ENCODE measurements at regions not wholly inside any gene's neighbourhood (a gene's known extent, or its start where the extent isn't known, plus 50 kb on each side); places are given as distances from the start of the nearest gene placed in this dataset.
A peak's percentile ranks its signal among the peaks of the same experiment; 100 is the strongest.

DNA sequence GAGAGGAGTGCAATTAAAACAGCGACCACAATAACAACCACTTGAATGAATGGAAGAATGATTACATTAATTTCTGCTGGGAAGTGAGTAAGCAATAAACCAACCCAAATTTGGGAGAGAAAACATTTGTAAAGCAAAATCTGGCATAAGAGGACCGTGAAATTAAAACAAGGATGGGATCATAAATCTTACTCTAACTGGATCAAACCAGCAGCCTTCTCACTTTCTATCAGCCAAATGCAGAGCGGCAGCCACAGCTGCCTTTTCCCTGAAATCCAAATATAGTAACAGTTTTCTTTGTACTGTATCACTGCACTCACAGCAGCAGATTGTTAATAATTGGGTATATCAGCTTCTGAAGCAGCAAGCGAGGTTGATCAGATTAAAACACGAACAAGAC, 245.2 kb upstream of the REG3G start:
- Histone ChIP-seq H3K4me3 (peak overlapping the region; percentile 17), H3K27ac (no peak overlapping the region)
- TF ChIP-seq, protein P1, sequence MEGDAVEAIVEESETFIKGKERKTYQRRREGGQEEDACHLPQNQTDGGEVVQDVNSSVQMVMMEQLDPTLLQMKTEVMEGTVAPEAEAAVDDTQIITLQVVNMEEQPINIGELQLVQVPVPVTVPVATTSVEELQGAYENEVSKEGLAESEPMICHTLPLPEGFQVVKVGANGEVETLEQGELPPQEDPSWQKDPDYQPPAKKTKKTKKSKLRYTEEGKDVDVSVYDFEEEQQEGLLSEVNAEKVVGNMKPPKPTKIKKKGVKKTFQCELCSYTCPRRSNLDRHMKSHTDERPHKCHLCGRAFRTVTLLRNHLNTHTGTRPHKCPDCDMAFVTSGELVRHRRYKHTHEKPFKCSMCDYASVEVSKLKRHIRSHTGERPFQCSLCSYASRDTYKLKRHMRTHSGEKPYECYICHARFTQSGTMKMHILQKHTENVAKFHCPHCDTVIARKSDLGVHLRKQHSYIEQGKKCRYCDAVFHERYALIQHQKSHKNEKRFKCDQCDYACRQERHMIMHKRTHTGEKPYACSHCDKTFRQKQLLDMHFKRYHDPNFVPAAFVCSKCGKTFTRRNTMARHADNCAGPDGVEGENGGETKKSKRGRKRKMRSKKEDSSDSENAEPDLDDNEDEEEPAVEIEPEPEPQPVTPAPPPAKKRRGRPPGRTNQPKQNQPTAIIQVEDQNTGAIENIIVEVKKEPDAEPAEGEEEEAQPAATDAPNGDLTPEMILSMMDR (IDR thresholded peaks at IDR 0.05), result no peak
- DNase-seq (ENCODE audit: low spot score), result no peak

DNA sequence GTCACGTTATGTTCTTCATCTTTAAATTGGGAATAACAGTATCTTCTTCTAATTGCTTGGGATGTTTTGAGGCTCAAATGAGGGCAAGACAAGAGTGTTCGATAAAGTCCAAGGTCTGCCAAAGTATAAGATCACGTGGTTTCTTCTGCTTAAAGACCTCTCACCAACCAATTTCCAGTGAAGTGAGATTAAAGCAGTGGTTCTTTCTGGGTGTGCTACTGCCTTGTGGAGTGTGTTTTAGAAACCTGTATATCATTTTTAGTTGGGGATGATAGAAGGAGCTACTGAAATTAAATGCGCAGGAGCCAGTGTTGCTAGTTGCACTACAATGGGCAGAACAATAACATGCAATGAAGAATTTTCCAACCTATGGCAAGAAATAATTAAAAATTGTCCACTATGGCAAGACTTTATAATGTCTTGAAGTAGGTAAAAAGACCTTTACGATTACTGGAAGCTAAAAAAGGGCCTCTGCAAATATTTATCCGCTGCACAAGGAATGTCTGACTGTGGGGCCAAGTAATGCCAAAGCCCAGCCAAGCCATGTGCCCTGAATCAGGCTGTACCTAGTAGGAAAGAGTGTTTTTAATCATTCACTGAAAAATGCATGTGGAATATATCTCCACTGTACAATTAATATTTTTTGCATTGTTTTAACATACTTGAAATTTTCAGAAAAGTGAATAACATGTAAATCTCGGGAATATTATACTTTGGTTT, 244.5 kb upstream of the REG3G start:
- no peak overlapping the region for H3K27ac ChIP-seq
- DNase-seq (ENCODE audit: low spot score), result no peak
- TF ChIP-seq, protein P1 (IDR thresholded peaks at IDR 0.05), result no peak
- H3K4me3 ChIP-seq, result no peak overlapping the region

DNA sequence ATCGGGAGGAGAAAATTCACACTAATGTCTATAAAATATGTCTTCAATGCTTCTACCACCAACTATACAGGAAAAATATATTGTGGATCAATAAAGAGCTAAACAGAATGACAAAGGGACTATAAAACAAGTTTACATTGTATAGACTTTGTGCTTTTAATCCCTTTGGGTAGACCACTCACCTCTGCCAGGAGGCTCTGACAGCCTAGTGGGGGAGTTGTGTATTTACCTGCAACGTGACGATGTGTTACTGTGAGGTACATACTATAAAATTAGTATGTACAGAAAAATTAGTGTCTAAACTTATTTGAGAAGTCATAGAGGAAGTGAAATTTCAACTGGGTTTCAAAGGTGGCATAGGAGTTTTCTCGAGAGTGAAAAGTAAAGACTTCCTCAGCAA, 243.3 kb upstream of the REG3G start:
- no peak for DNase-seq (ENCODE audit: low spot score)
- Histone ChIP-seq H3K27ac (no peak overlapping the region), H3K4me3 (no peak overlapping the region)
- TF ChIP-seq, protein P1 (IDR thresholded peaks at IDR 0.05), result no peak

DNA sequence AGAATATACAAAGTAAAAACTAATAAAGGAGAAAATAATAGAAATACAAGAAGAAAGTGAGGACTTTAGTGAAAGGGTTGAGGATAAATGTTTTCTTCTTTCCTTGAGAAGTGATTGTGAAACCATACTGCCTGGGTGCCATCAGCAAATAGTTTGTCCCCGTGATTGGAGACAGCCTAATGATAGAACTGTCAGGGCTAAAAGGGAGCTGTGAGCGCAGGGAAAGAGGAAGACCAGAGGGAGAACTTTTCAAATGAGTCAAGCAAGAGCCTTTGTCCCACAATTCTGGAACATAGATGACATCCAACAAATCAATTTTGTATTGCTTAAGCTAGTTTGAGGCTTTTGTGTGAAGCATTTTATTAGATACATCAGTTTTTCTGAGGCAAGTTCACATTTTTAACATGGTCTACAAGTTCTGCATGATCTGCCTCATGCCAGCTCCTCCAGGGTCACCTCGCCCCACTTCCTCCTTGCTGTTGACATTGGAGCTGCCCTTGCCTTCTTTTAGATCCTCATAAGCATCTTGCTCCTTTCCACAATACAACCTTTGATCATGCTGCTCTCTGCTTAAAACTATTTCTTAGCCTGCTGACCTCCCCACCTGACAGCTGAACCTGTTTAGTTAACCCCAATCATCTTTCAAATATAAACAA, 213.4 kb upstream of the REG3G start:
- DNase-seq (ENCODE audit: low spot score), result no peak
- TF ChIP-seq, protein P1 (IDR thresholded peaks at IDR 0.05), result no peak
- H3K27ac ChIP-seq, result no peak overlapping the region
- no peak overlapping the region for H3K4me3 ChIP-seq

DNA sequence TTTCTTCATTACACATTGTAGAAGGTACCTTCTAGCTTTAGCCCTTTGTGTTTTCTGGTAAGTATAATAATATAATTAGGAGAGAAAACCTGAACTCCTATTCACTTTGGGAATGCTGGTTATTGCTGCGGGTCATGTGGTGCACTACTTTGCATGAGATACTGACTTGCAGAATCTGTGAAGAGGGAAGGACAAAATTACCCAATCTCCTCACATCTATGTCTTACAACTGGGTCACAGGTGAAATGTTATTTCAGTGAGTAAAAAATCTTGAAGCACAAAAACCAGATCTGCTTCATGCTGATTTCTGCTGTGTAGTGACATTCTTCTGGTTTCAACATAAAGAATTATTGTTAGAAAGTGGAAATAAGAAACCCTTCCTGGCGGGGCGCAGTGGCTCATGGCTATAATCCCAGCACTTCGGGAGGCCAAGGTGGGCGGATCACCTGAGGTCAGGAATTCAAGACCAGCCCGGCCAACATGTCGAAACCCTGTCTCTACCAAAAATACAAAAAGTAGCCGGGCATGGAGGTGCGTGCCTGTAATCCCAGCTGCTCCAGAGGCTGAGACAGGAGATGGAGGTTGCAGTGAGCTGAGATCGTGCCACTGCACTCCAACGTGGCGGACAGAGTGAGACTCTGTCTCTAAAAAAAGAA, 211.0 kb upstream of the REG3G start:
- DNase-seq (ENCODE audit: low spot score), result no peak
- Histone ChIP-seq H3K27ac (no peak overlapping the region), H3K4me3 (no peak overlapping the region)
- TF ChIP-seq, protein P1 (IDR thresholded peaks at IDR 0.05), result no peak

DNA sequence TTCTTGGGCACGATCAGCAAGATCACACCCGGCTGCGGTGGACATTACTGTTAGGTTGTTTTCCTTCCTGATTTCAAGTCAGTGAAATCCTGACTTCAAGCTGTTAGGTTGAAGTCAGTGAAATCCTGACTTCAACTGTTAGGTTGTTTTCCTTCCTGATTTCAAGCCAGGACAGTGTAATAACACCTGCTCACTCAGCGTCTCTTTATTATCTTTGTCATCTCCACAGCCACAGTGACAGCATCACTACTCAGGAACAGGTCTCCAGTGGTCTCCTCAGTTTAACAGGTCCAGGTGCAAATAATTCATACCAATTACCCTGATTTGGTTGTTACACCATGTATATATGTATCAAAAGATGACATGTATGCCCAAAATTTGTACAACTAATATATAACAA, 208.1 kb upstream of the REG3G start:
- TF ChIP-seq, protein P1 (IDR thresholded peaks at IDR 0.05), result no peak
- no peak overlapping the region for H3K4me3 ChIP-seq
- DNase-seq (ENCODE audit: low spot score), result no peak
- H3K27ac ChIP-seq, result no peak overlapping the region

Data from coronary artery (tissue), 2 donors.